Astrocyte (in vitro differentiated cells and primary cell): ENCODE measurements at regions not wholly inside any gene's neighbourhood (a gene's known extent, or its start where the extent isn't known, plus 50 kb on each side); places are given as distances from the start of the nearest gene placed in this dataset.

Experiments used
- DNase-seq: peaks from one replicate; pipeline ENCODE4 v3.0.0-alpha.2; 2010; ENCODE audit warnings: low read depth
- FAIRE-seq: peaks from 2 replicates; lab custom pipeline; 2011; peaks lifted over from hg19 to GRCh38; lab: Jason Lieb, UNC
- H2AFZ ChIP-seq: 2 replicates; pipeline ENCODE4 v1.6.0; 2012; ENCODE audit warnings: low read depth, low read length, inconsistent platforms
- H3K27ac ChIP-seq: 2 replicates; pipeline ENCODE4 v1.5.1; 2011; ENCODE audit warnings: low read depth, low read length, inconsistent platforms
- H3K27me3 ChIP-seq: 2 replicates; pipeline ENCODE4 v1.6.0; 2011; ENCODE audit warnings: low read length, inconsistent platforms; ENCODE audit not compliant: insufficient read depth
- H3K36me3 ChIP-seq: 2 replicates; pipeline ENCODE4 v1.5.1; 2011; ENCODE audit warnings: low read length, inconsistent platforms; ENCODE audit not compliant: insufficient read depth
- H3K4me1 ChIP-seq: 2 replicates; pipeline ENCODE4 v1.5.1; 2011; ENCODE audit warnings: low read length, inconsistent platforms; ENCODE audit not compliant: insufficient read depth
- H3K4me2 ChIP-seq: 2 replicates; pipeline ENCODE4 v1.6.0; 2012; ENCODE audit warnings: low read length, inconsistent platforms
- H3K4me3 ChIP-seq: 2 replicates; pipeline ENCODE4 v1.5.1; 2011; ENCODE audit warnings: low read depth, mild to moderate bottlenecking, low read length, inconsistent platforms; ENCODE audit not compliant: insufficient read depth
- H3K79me2 ChIP-seq: 2 replicates; pipeline ENCODE4 v1.6.0; 2012; ENCODE audit warnings: mild to moderate bottlenecking, low read length, inconsistent platforms; ENCODE audit not compliant: insufficient read depth
- H3K9ac ChIP-seq: 2 replicates; pipeline ENCODE4 v1.6.0; 2012; ENCODE audit warnings: mild to moderate bottlenecking, low read length, inconsistent platforms
- H3K9me3 ChIP-seq: 2 replicates; pipeline ENCODE4 v1.5.1; 2012; ENCODE audit warnings: low read depth, mild to moderate bottlenecking, low read length, inconsistent platforms; ENCODE audit not compliant: insufficient read depth
- H4K20me1 ChIP-seq: 2 replicates; pipeline ENCODE4 v1.6.0; 2012; ENCODE audit warnings: low read length, inconsistent platforms; ENCODE audit not compliant: insufficient read depth
- H3K27ac Mint-ChIP-seq: one replicate; pipeline ENCODE4 v1.8.0; 2021; ENCODE audit warnings: mild to moderate bottlenecking, mixed read lengths; ENCODE audit not compliant: unreplicated experiment
- H3K27me3 Mint-ChIP-seq: one replicate; pipeline ENCODE4 v1.8.0; 2021; ENCODE audit warnings: low read depth, mixed read lengths; ENCODE audit not compliant: unreplicated experiment
- H3K36me3 Mint-ChIP-seq: one replicate; pipeline ENCODE4 v1.8.0; 2021; ENCODE audit warnings: low read depth, mixed read lengths; ENCODE audit not compliant: unreplicated experiment
- H3K4me1 Mint-ChIP-seq: one replicate; pipeline ENCODE4 v1.8.0; 2021; ENCODE audit warnings: low read depth, mixed read lengths; ENCODE audit not compliant: unreplicated experiment
- H3K4me3 Mint-ChIP-seq: one replicate; pipeline ENCODE4 v1.8.0; 2021; ENCODE audit warnings: mild to moderate bottlenecking, moderate library complexity, mixed read lengths; ENCODE audit not compliant: unreplicated experiment
- H3K9me3 Mint-ChIP-seq: one replicate; pipeline ENCODE4 v1.8.0; 2021; ENCODE audit warnings: mild to moderate bottlenecking, mixed read lengths; ENCODE audit not compliant: unreplicated experiment
- EZH2 ChIP-seq: IDR thresholded peaks from 2 replicates; pipeline ENCODE4 v1.6.1; 2012; ENCODE audit warnings: mild to moderate bottlenecking, low read length, inconsistent platforms; ENCODE audit not compliant: insufficient read depth
- TF ChIP-seq, protein P1 (sequence below): IDR thresholded peaks from 2 replicates; pipeline ENCODE4 v1.5.1; 2011; ENCODE audit warnings: low read depth, mild to moderate bottlenecking, inconsistent platforms, low read length, moderate library complexity; ENCODE audit not compliant: insufficient read depth

DNA sequence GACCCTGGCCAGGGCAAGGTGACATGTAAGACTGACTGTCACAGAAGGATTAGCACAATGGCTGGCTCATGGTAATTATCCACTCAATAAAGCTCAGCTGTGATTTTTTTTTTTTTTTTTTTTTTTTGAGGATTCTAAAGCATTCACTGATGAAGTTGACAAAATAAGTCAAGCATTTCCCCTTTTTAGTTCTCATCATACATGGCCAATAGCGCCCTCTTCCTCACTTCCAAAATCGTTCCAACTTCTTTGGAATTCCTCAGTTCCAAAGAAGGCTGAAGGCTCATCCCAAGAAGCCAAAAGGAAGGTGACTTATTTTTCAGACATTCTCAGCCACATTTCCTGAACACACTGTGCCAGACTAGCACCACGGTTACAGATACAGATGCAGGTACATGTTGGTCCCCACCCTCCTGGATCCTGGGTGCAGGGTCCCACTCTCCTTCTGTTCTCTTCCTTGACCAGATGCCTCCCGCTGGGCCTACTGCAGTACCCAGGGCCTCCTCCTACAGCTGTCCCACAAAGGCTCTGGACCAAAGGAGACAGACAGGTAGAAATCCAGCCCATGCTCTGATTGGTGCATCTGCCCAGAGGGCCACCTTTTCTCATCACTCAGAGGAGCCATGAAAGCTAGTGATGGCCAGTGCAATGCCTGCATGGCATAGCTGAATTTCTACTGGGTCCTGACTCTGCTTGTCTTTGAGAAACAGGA is 202.6 kb downstream of the UACA start:
- Mint-ChIP-seq H3K9me3 (no peaks in the 10 kb centered on the region), H3K36me3 (no peaks in the 10 kb centered on the region), H3K27ac (no peak overlapping the region), H3K4me1 (no peaks in the 10 kb centered on the region), H3K27me3 (peaks cover 29% of the 10 kb centered on the region), H3K4me3 (no peak overlapping the region)
- Histone ChIP-seq H3K9me3 (no peaks in the 10 kb centered on the region), H3K9ac (no peak overlapping the region), H3K27ac (no peak overlapping the region), H3K4me1 (no peaks in the 10 kb centered on the region), H3K79me2 (no peaks in the 10 kb centered on the region), H4K20me1 (peaks cover 4% of the 10 kb centered on the region), H3K27me3 (peaks cover 31% of the 10 kb centered on the region), H2AFZ (no peak overlapping the region), H3K4me2 (no peak overlapping the region), H3K4me3 (no peak overlapping the region), H3K36me3 (no peaks in the 10 kb centered on the region)
- FAIRE-seq (no peak), DNase-seq (no peak)
- no peak for TF ChIP-seq EZH2
- TF ChIP-seq, protein P1, sequence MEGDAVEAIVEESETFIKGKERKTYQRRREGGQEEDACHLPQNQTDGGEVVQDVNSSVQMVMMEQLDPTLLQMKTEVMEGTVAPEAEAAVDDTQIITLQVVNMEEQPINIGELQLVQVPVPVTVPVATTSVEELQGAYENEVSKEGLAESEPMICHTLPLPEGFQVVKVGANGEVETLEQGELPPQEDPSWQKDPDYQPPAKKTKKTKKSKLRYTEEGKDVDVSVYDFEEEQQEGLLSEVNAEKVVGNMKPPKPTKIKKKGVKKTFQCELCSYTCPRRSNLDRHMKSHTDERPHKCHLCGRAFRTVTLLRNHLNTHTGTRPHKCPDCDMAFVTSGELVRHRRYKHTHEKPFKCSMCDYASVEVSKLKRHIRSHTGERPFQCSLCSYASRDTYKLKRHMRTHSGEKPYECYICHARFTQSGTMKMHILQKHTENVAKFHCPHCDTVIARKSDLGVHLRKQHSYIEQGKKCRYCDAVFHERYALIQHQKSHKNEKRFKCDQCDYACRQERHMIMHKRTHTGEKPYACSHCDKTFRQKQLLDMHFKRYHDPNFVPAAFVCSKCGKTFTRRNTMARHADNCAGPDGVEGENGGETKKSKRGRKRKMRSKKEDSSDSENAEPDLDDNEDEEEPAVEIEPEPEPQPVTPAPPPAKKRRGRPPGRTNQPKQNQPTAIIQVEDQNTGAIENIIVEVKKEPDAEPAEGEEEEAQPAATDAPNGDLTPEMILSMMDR, result no peak

DNA sequence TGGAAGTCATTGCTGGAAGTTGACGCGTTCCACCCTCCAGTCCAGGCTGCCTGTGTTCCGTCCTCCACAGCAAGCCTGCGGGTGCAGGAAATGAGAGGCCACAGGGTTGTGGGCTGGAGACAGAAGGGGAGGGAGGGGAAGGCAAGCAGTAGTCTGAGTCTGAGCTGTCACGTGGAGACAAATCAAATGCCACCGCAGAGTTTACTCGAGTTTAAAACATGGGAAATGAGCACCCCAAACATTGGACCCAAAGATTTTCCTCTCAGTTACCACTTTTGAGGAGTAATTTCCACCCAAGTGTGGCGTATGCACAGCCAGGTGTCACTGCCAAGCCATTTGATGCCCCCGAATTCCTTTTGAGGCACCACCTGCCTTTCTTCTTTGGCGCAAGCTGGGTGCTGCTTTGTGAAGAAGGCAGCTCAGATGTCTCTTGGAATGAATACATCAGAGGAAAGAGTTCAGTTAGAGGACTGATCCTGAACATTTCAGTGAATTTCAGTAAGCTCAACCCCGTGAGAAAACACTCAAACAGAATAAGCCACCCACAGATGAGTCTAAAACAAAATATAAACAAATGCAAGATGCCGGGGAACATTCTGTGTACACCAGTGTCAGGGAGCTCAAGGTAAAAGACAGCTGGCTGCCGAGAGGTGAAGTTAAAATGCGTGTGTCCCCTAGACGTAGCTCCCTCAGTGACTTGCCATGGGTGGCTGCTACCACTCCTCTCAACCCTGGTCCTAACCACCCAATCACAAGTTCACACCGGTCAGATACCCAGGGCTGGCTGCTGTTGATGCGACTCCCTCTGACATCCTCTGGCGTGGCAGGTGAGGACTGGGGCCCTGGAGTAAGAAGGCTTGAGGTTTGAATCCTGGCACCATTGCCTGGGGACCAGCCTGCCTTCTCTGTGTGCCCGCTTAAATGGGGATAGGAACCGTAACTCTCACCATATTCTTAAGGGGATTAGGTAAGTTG is 203.8 kb downstream of the UACA start:
- H3K4me3 ChIP-seq, result no peak overlapping the region
- no peak overlapping the region for H3K9ac ChIP-seq
- H3K36me3 Mint-ChIP-seq, result no peaks in the 10 kb centered on the region
- DNase-seq (peak; percentile 25), FAIRE-seq (no peak)
- peaks cover 4% of the 10 kb centered on the region for H4K20me1 ChIP-seq
- H3K27ac ChIP-seq, result no peak overlapping the region
- no peaks in the 10 kb centered on the region for H3K9me3 Mint-ChIP-seq
- H3K4me2 ChIP-seq, result peak overlapping the region; percentile 38
- no peaks in the 10 kb centered on the region for H3K4me1 Mint-ChIP-seq
- TF ChIP-seq, protein P1, result no peak
- TF ChIP-seq EZH2, result no peak
- H3K4me3 Mint-ChIP-seq, result no peak overlapping the region
- H3K27me3 Mint-ChIP-seq, result peaks cover 29% of the 10 kb centered on the region
- H3K79me2 ChIP-seq, result no peaks in the 10 kb centered on the region
- peaks cover 34% of the 10 kb centered on the region for H3K27me3 ChIP-seq
- no peak overlapping the region for H3K27ac Mint-ChIP-seq
- no peaks in the 10 kb centered on the region for H3K9me3 ChIP-seq
- H2AFZ ChIP-seq, result no peak overlapping the region
- no peaks in the 10 kb centered on the region for H3K4me1 ChIP-seq
- H3K36me3 ChIP-seq, result no peaks in the 10 kb centered on the region
